GM23338 (cell line): ENCODE measurements at regions not wholly inside any gene's neighbourhood (a gene's known extent, or its start where the extent isn't known, plus 50 kb on each side); places are given as distances from the start of the nearest gene placed in this dataset.

ENCODE experiments used
- ATAC-seq: fragments of 200-7000 bp; cut with Tn5 transposase; 3 replicates; pipeline ENCODE4 v1.9.1; 2020
- DNase-seq: peaks from one replicate; pipeline ENCODE4 v3.0.0-alpha.2; 2015; ENCODE audit warnings: low spot score
- H2AFZ ChIP-seq: fragments of 200-600 bp; sonication (generic); 2 replicates; pipeline ENCODE4 v1.8.0; 2016; ENCODE audit warnings: antibody characterized with exemption, mild to moderate bottlenecking, moderate library complexity
- H3F3A ChIP-seq: fragments of 200-600 bp; sonication (generic); replicated peaks from 2 replicates; pipeline ENCODE4 v1.8.0; 2017; ENCODE audit warnings: antibody characterized with exemption, mixed run types, low read depth
- H3K27ac ChIP-seq: fragments of 200-600 bp; sonication (generic); 2 replicates; pipeline ENCODE4 v1.6.1; 2016; ENCODE audit warnings: low read depth
- H3K27me3 ChIP-seq: fragments of 200-600 bp; sonication (generic); 2 replicates; pipeline ENCODE4 v1.8.0; 2016; ENCODE audit warnings: mild to moderate bottlenecking, mixed run types, moderate library complexity; ENCODE audit not compliant: insufficient read depth
- H3K36me3 ChIP-seq: fragments of 200-600 bp; sonication (generic); 2 replicates; pipeline ENCODE4 v1.8.0; 2016; ENCODE audit warnings: mild to moderate bottlenecking; ENCODE audit not compliant: insufficient read depth
- H3K4me1 ChIP-seq: fragments of 200-600 bp; sonication (generic); 2 replicates; pipeline ENCODE4 v1.8.0; 2016; ENCODE audit warnings: mild to moderate bottlenecking, moderate library complexity; ENCODE audit not compliant: insufficient read depth
- H3K4me2 ChIP-seq: fragments of 200-600 bp; sonication (generic); 2 replicates; pipeline ENCODE4 v1.7.1; 2017; ENCODE audit warnings: mixed run types
- H3K4me3 ChIP-seq: fragments of 200-600 bp; sonication (generic); 2 replicates; pipeline ENCODE4 v1.6.1; 2016; ENCODE audit warnings: mixed run types
- H3K79me2 ChIP-seq: fragments of 200-600 bp; sonication (generic); replicated peaks from 2 replicates; pipeline ENCODE4 v1.8.0; 2017; ENCODE audit warnings: mild to moderate bottlenecking; ENCODE audit not compliant: insufficient read depth
- H3K9me2 ChIP-seq: fragments of 200-600 bp; sonication (generic); 2 replicates; pipeline ENCODE4 v1.8.0; 2017; ENCODE audit not compliant: insufficient read depth
- H4K20me1 ChIP-seq: fragments of 200-600 bp; sonication (generic); replicated peaks from 2 replicates; pipeline ENCODE4 v1.8.0; 2017; ENCODE audit warnings: mild to moderate bottlenecking; ENCODE audit not compliant: insufficient read depth
- H3K27ac Mint-ChIP-seq: 2 replicates; pipeline ENCODE4 v1.8.0; 2020; ENCODE audit warnings: inconsistent platforms, mild to moderate bottlenecking, moderate library complexity, mixed read lengths
- H3K27me3 Mint-ChIP-seq: 3 replicates; pipeline ENCODE4 v1.8.0; 2022; ENCODE audit warnings: low read depth, mild to moderate bottlenecking, moderate library complexity, mixed read lengths, inconsistent platforms; ENCODE audit not compliant: insufficient read depth, poor library complexity
- H3K36me3 Mint-ChIP-seq: 3 replicates; pipeline ENCODE4 v1.8.0; 2021; ENCODE audit warnings: low read depth, mild to moderate bottlenecking, inconsistent platforms, moderate library complexity, mixed read lengths
- H3K4me1 Mint-ChIP-seq: 3 replicates; pipeline ENCODE4 v1.8.0; 2020; ENCODE audit warnings: mild to moderate bottlenecking, inconsistent platforms, mixed read lengths
- H3K4me3 Mint-ChIP-seq: 3 replicates; pipeline ENCODE4 v1.8.0; 2021; ENCODE audit warnings: moderate library complexity, mild to moderate bottlenecking, inconsistent platforms, mixed read lengths
- H3K9me3 Mint-ChIP-seq: 3 replicates; pipeline ENCODE4 v1.8.0; 2020; ENCODE audit warnings: moderate library complexity, mild to moderate bottlenecking, inconsistent platforms, mixed read lengths
- CREB1 ChIP-seq: fragments of 250-450 bp; sonication (Bioruptor Pico); IDR thresholded peaks from 2 replicates; pipeline ENCODE4 v1.5.0; 2020; ENCODE audit warnings: low read depth, mild to moderate bottlenecking, moderate library complexity
- CTCF ChIP-seq, 2 experiments: fragments of 200-600 bp in 1 of 2; sonication (generic) in 1 of 2; conservative IDR thresholded peaks; 2 replicates each; pipeline versions ENCODE4 v1.5.1 to v1.6.1; 2016 to 2017; ENCODE audit warnings: antibody characterized with exemption in 2 of 2, low read depth in 2 of 2, mild to moderate bottlenecking in 2 of 2, moderate library complexity in 1 of 2
- ETS1 ChIP-seq: IDR thresholded peaks from 2 replicates; pipeline ENCODE4 v1.6.1; 2016; ENCODE audit warnings: antibody characterized with exemption
- EZH2 ChIP-seq: fragments of 200-600 bp; sonication (generic); IDR thresholded peaks from one replicate; pipeline ENCODE4 v1.8.0; 2017; ENCODE audit warnings: antibody characterized with exemption, mild to moderate bottlenecking, low read depth; ENCODE audit not compliant: unreplicated experiment
- EZH2phosphoT487 ChIP-seq: fragments of 200-600 bp; sonication (generic); IDR thresholded peaks from one replicate; pipeline ENCODE4 v1.8.1; 2018; ENCODE audit warnings: antibody characterized with exemption; ENCODE audit not compliant: unreplicated experiment
- JUNB ChIP-seq: IDR thresholded peaks from one replicate; pipeline ENCODE4 v1.6.1; 2016; ENCODE audit warnings: antibody characterized with exemption; ENCODE audit not compliant: unreplicated experiment
- NANOG ChIP-seq: IDR thresholded peaks from 2 replicates; pipeline ENCODE4 v1.6.1; 2016; ENCODE audit warnings: antibody characterized with exemption, borderline replicate concordance
- POLR2AphosphoS5 ChIP-seq: IDR thresholded peaks from 2 replicates; pipeline ENCODE4 v1.6.1; 2016; ENCODE audit warnings: antibody characterized with exemption, low read depth
- REST ChIP-seq: IDR thresholded peaks from one replicate; pipeline ENCODE4 v1.6.1; 2018; ENCODE audit warnings: antibody characterized with exemption; ENCODE audit not compliant: unreplicated experiment
- STAT1 ChIP-seq: IDR thresholded peaks from one replicate; pipeline ENCODE4 v1.6.1; 2016; ENCODE audit warnings: antibody characterized with exemption; ENCODE audit not compliant: unreplicated experiment
- ZNF114 ChIP-seq: fragments of 250-450 bp; sonication (Bioruptor Pico); IDR thresholded peaks from 2 replicates; pipeline ENCODE4 v1.5.0; 2020; ENCODE audit warnings: mild to moderate bottlenecking, moderate library complexity
- ZNF331 ChIP-seq: fragments of 250-450 bp; sonication (Bioruptor Pico); IDR thresholded peaks from 2 replicates; pipeline ENCODE4 v1.5.0; 2020; ENCODE audit warnings: low read depth, mild to moderate bottlenecking, moderate library complexity
- ZNF462 ChIP-seq: fragments of 250-450 bp; sonication (Bioruptor Pico); IDR thresholded peaks from 2 replicates; pipeline ENCODE4 v1.5.0; 2020; ENCODE audit warnings: mild to moderate bottlenecking, moderate library complexity

GRCh38 chr6:6418421-6418820, 98.0 kb upstream of the F13A1 start (continued):
- TF ChIP-seq ZNF462 (CRISPR knock-in tag) = no peak
- TF ChIP-seq NANOG = no peak
- no peak for TF ChIP-seq POLR2AphosphoS5

GRCh38 chr6:6420107-6420506, 99.6 kb upstream of the F13A1 start:
- ATAC-seq (no peak), DNase-seq (no peak)
- no peaks in the 10 kb centered on the region; the same call in 2 of the 3 replicates for H3K9me3 Mint-ChIP-seq
- Histone ChIP-seq H3K4me3 (no peak overlapping the region), H3K27me3 (no peaks in the 10 kb centered on the region), H4K20me1 (no peaks in the 10 kb centered on the region), H3K4me1 (no peaks in the 10 kb centered on the region), H2AFZ (no peak overlapping the region), H3F3A (no peaks in the 10 kb centered on the region), H3K27ac (no peak overlapping the region), H3K79me2 (no peaks in the 10 kb centered on the region), H3K36me3 (no peaks in the 10 kb centered on the region), H3K4me2 (no peak overlapping the region), H3K9me2 (peaks cover 13% of the 10 kb centered on the region; the same call in 1 of the 2 replicates)
- H3K4me1 Mint-ChIP-seq = no peaks in the 10 kb centered on the region; the same call in 1 of the 3 replicates
- H3K4me3 Mint-ChIP-seq = no peak overlapping the region
- no peaks in the 10 kb centered on the region for H3K36me3 Mint-ChIP-seq
- H3K27me3 Mint-ChIP-seq = peaks cover 3% of the 10 kb centered on the region
- no peak overlapping the region for H3K27ac Mint-ChIP-seq
- TF ChIP-seq ZNF331 (no peak), JUNB (no peak), CREB1 (no peak), ETS1 (no peak), POLR2AphosphoS5 (no peak), STAT1 (no peak), CTCF (conservative IDR thresholded peaks at IDR 0.05; ENCODE audit: low read depth in 2 of 2) (no peak), EZH2phosphoT487 (no peak), ZNF114 (CRISPR knock-in tag) (no peak), REST (no peak), NANOG (no peak), EZH2 (no peak)
